GM23338 (cell line): ENCODE measurements at regions not wholly inside any gene's neighbourhood (a gene's known extent, or its start where the extent isn't known, plus 50 kb on each side); places are given as distances from the start of the nearest gene placed in this dataset.

Experiments used
- ETS1 ChIP-seq: IDR thresholded peaks from 2 replicates; pipeline ENCODE4 v1.6.1; 2016; ENCODE audit warnings: antibody characterized with exemption
- EZH2 ChIP-seq: fragments of 200-600 bp; sonication (generic); IDR thresholded peaks from one replicate; pipeline ENCODE4 v1.8.0; 2017; ENCODE audit warnings: antibody characterized with exemption, mild to moderate bottlenecking, low read depth; ENCODE audit not compliant: unreplicated experiment
- EZH2phosphoT487 ChIP-seq: fragments of 200-600 bp; sonication (generic); IDR thresholded peaks from one replicate; pipeline ENCODE4 v1.8.1; 2018; ENCODE audit warnings: antibody characterized with exemption; ENCODE audit not compliant: unreplicated experiment
- NANOG ChIP-seq: IDR thresholded peaks from 2 replicates; pipeline ENCODE4 v1.6.1; 2016; ENCODE audit warnings: antibody characterized with exemption, borderline replicate concordance
- REST ChIP-seq: IDR thresholded peaks from one replicate; pipeline ENCODE4 v1.6.1; 2018; ENCODE audit warnings: antibody characterized with exemption; ENCODE audit not compliant: unreplicated experiment
- STAT1 ChIP-seq: IDR thresholded peaks from one replicate; pipeline ENCODE4 v1.6.1; 2016; ENCODE audit warnings: antibody characterized with exemption; ENCODE audit not compliant: unreplicated experiment
- ZNF114 ChIP-seq: fragments of 250-450 bp; sonication (Bioruptor Pico); IDR thresholded peaks from 2 replicates; pipeline ENCODE4 v1.5.0; 2020; ENCODE audit warnings: mild to moderate bottlenecking, moderate library complexity
- ZNF331 ChIP-seq: fragments of 250-450 bp; sonication (Bioruptor Pico); IDR thresholded peaks from 2 replicates; pipeline ENCODE4 v1.5.0; 2020; ENCODE audit warnings: low read depth, mild to moderate bottlenecking, moderate library complexity
- TF ChIP-seq, protein P1 (sequence below): fragments of 250-450 bp; sonication (Bioruptor Pico); IDR thresholded peaks from 2 replicates; pipeline ENCODE4 v1.5.0; 2020; ENCODE audit warnings: mild to moderate bottlenecking, moderate library complexity

DNA sequence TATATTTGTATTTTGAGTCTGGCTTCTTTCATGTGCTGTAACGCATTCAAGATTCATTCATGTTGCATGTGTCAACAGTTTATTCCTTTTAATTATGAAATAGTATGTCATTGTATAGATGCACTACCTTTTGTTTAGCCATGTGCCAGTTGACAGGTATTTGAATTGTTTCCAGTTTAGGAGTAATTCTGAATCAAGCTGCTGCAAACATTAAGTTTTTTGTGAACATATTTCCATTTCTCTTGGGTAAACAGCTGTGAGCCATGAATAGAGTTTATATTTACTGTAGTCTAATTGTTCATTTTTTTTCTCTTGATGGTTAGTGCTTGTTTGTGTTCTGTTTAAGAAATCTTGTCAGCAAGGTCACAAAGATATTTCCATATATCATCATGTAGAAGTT lies 142.4 kb upstream of the RIPOR2 start (continued):
- TF ChIP-seq, protein P1, sequence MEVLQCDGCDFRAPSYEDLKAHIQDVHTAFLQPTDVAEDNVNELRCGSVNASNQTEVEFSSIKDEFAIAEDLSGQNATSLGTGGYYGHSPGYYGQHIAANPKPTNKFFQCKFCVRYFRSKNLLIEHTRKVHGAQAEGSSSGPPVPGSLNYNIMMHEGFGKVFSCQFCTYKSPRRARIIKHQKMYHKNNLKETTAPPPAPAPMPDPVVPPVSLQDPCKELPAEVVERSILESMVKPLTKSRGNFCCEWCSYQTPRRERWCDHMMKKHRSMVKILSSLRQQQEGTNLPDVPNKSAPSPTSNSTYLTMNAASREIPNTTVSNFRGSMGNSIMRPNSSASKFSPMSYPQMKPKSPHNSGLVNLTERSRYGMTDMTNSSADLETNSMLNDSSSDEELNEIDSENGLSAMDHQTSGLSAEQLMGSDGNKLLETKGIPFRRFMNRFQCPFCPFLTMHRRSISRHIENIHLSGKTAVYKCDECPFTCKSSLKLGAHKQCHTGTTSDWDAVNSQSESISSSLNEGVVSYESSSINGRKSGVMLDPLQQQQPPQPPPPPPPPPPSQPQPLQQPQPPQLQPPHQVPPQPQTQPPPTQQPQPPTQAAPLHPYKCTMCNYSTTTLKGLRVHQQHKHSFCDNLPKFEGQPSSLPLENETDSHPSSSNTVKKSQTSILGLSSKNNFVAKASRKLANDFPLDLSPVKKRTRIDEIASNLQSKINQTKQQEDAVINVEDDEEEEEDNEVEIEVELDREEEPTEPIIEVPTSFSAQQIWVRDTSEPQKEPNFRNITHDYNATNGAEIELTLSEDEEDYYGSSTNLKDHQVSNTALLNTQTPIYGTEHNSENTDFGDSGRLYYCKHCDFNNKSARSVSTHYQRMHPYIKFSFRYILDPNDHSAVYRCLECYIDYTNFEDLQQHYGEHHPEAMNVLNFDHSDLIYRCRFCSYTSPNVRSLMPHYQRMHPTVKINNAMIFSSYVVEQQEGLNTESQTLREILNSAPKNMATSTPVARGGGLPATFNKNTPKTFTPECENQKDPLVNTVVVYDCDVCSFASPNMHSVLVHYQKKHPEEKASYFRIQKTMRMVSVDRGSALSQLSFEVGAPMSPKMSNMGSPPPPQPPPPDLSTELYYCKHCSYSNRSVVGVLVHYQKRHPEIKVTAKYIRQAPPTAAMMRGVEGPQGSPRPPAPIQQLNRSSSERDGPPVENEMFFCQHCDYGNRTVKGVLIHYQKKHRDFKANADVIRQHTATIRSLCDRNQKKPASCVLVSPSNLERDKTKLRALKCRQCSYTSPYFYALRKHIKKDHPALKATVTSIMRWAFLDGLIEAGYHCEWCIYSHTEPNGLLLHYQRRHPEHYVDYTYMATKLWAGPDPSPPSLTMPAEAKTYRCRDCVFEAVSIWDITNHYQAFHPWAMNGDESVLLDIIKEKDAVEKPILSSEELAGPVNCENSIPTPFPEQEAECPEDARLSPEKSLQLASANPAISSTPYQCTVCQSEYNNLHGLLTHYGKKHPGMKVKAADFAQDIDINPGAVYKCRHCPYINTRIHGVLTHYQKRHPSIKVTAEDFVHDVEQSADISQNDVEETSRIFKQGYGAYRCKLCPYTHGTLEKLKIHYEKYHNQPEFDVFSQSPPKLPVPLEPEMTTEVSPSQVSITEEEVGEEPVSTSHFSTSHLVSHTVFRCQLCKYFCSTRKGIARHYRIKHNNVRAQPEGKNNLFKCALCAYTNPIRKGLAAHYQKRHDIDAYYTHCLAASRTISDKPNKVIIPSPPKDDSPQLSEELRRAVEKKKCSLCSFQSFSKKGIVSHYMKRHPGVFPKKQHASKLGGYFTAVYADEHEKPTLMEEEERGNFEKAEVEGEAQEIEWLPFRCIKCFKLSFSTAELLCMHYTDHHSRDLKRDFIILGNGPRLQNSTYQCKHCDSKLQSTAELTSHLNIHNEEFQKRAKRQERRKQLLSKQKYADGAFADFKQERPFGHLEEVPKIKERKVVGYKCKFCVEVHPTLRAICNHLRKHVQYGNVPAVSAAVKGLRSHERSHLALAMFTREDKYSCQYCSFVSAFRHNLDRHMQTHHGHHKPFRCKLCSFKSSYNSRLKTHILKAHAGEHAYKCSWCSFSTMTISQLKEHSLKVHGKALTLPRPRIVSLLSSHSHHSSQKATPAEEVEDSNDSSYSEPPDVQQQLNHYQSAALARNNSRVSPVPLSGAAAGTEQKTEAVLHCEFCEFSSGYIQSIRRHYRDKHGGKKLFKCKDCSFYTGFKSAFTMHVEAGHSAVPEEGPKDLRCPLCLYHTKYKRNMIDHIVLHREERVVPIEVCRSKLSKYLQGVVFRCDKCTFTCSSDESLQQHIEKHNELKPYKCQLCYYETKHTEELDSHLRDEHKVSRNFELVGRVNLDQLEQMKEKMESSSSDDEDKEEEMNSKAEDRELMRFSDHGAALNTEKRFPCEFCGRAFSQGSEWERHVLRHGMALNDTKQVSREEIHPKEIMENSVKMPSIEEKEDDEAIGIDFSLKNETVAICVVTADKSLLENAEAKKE (CRISPR knock-in tag) = no peak
- TF ChIP-seq STAT1 (no peak), ZNF114 (no peak), EZH2phosphoT487 (no peak), REST (no peak), ZNF331 (CRISPR knock-in tag) (no peak), NANOG (no peak), ETS1 (no peak), EZH2 (no peak)
